WTC11 (cell line): ENCODE measurements at regions not wholly inside any gene's neighbourhood (a gene's known extent, or its start where the extent isn't known, plus 50 kb on each side); places are given as distances from the start of the nearest gene placed in this dataset.

Experiments
- E2F4 ChIP-seq: sonication (generic); formaldehyde crosslinking; IDR thresholded peaks from 2 replicates; pipeline ENCODE4 v1.8.1; 2022; ENCODE audit warnings: low read depth, mild to moderate bottlenecking, moderate library complexity, missing genetic modification reagents, borderline replicate concordance
- IRF2 ChIP-seq: sonication (generic); formaldehyde crosslinking; IDR thresholded peaks from 2 replicates; pipeline ENCODE4 v1.8.0; 2022; ENCODE audit warnings: low read depth, missing genetic modification reagents, borderline replicate concordance
- JUN ChIP-seq: sonication (generic); formaldehyde crosslinking; IDR thresholded peaks from 2 replicates; pipeline ENCODE4 v1.8.0; 2023; ENCODE audit warnings: mild to moderate bottlenecking, missing genetic modification reagents
- PRDM15 ChIP-seq: sonication (generic); formaldehyde crosslinking; IDR thresholded peaks from 2 replicates; pipeline ENCODE4 v1.8.0; 2022; ENCODE audit warnings: missing genetic modification reagents
- ZNF232 ChIP-seq: sonication (generic); formaldehyde crosslinking; IDR thresholded peaks from 2 replicates; pipeline ENCODE4 v1.8.0; 2022; ENCODE audit warnings: mild to moderate bottlenecking, missing genetic modification reagents

GRCh38 chrX:125407314-125407713 lies 87.6 kb downstream of the TEX13C start:
- TF ChIP-seq E2F4 (CRISPR knock-in tag), result no peak
- no peak for TF ChIP-seq PRDM15 (CRISPR knock-in tag)
- no peak for TF ChIP-seq IRF2 (CRISPR knock-in tag)
- TF ChIP-seq JUN, result no peak
- TF ChIP-seq ZNF232 (CRISPR knock-in tag), result no peak
